Keratinocyte (primary cell): ENCODE measurements at regions not wholly inside any gene's neighbourhood (a gene's known extent, or its start where the extent isn't known, plus 50 kb on each side); places are given as distances from the start of the nearest gene placed in this dataset.

ENCODE experiments used
- DNase-seq: peaks from one replicate; pipeline ENCODE4 v3.0.0-alpha.2; 2011; ENCODE audit warnings: low read depth, missing footprints, low spot score
- FAIRE-seq: peaks from 2 replicates; lab custom pipeline; 2011; peaks lifted over from hg19 to GRCh38; lab: Jason Lieb, UNC
- H2AFZ ChIP-seq: 2 replicates; pipeline ENCODE4 v1.6.0; 2012; ENCODE audit warnings: low read length, control low read depth, inconsistent platforms; ENCODE audit not compliant: control insufficient read depth
- H3K27ac ChIP-seq: 2 replicates; pipeline ENCODE4 v1.5.1; 2011; ENCODE audit warnings: low read length; ENCODE audit not compliant: control insufficient read depth, insufficient read depth
- H3K27me3 ChIP-seq: 3 replicates; pipeline ENCODE4 v1.6.0; 2011; ENCODE audit warnings: low read length; ENCODE audit not compliant: control insufficient read depth, insufficient read depth; ENCODE audit errors: extremely low read depth
- H3K36me3 ChIP-seq, 2 experiments: 2 replicates in 1 of 2; 3 replicates in 1 of 2; pipeline ENCODE4 v1.5.1; 2011; ENCODE audit warnings: low read length in 2 of 2, mild to moderate bottlenecking in 1 of 2; ENCODE audit not compliant: control insufficient read depth in 2 of 2, insufficient read depth in 2 of 2; ENCODE audit errors: extremely low read depth in 1 of 2
- H3K4me1 ChIP-seq: 3 replicates; pipeline ENCODE4 v1.5.1; 2011; ENCODE audit warnings: low read length; ENCODE audit not compliant: control insufficient read depth, insufficient read depth; ENCODE audit errors: extremely low read depth
- H3K4me2 ChIP-seq: 3 replicates; pipeline ENCODE4 v1.6.0; 2011; ENCODE audit warnings: low read depth, low read length; ENCODE audit not compliant: control insufficient read depth, insufficient read depth; ENCODE audit errors: extremely low read depth
- H3K4me3 ChIP-seq, 3 experiments: fragments of 200-600 bp in 1 of 3; sonication (generic) in 1 of 3; 2 replicates in 2 of 3; 3 replicates in 1 of 3; pipeline ENCODE4 v1.5.1; 2011 to 2016; ENCODE audit warnings: low read length in 3 of 3, mild to moderate bottlenecking in 3 of 3, control low read depth in 2 of 3, inconsistent platforms in 1 of 3, low read depth in 1 of 3, mixed read lengths in 1 of 3, mixed run types in 1 of 3, moderate library complexity in 1 of 3; ENCODE audit not compliant: control insufficient read depth in 2 of 3, insufficient read depth in 2 of 3; ENCODE audit errors: extremely low read depth in 1 of 3
- H3K79me2 ChIP-seq: 2 replicates; pipeline ENCODE4 v1.6.0; 2012; ENCODE audit warnings: low read length; ENCODE audit not compliant: control insufficient read depth, insufficient read depth
- H3K9ac ChIP-seq: 3 replicates; pipeline ENCODE4 v1.6.0; 2011; ENCODE audit warnings: low read length; ENCODE audit not compliant: control insufficient read depth, insufficient read depth; ENCODE audit errors: extremely low read depth
- H3K9me1 ChIP-seq: 3 replicates; pipeline ENCODE4 v1.6.0; 2011; ENCODE audit warnings: low read length; ENCODE audit not compliant: control insufficient read depth, insufficient read depth; ENCODE audit errors: extremely low read depth
- H3K9me3 ChIP-seq: 2 replicates; pipeline ENCODE4 v1.5.1; 2012; ENCODE audit warnings: low read depth, low read length; ENCODE audit not compliant: control insufficient read depth
- H4K20me1 ChIP-seq: 3 replicates; pipeline ENCODE4 v1.6.0; 2011; ENCODE audit warnings: low read length; ENCODE audit not compliant: control insufficient read depth, insufficient read depth; ENCODE audit errors: extremely low read depth
- EZH2 ChIP-seq: IDR thresholded peaks from one replicate; pipeline ENCODE4 v1.6.1; 2012; ENCODE audit warnings: inconsistent platforms, mild to moderate bottlenecking, low read length, moderate library complexity
- dilution Hi-C: fragments of 300-500 bp; cut with MboI; formaldehyde crosslinking; loops from one replicate; pipeline ENCODE4 v1.7.0; 2020; ENCODE audit warnings: low sequenced_read_pairs; ENCODE audit not compliant: extremely low pct_ligation_motif_present
- TF ChIP-seq, protein P1 (sequence below), 3 experiments: IDR thresholded peaks in 1 of 3; conservative IDR thresholded peaks in 1 of 3; optimal IDR thresholded peaks in 1 of 3; 2 replicates in 2 of 3; 3 replicates in 1 of 3; pipeline versions ENCODE3 to v1.5.1; 2011; ENCODE audit warnings: low read length in 3 of 3, mild to moderate bottlenecking in 3 of 3, moderate library complexity in 2 of 3, control low read depth in 1 of 3, inconsistent platforms in 1 of 3; ENCODE audit not compliant: insufficient read depth in 2 of 3; ENCODE audit errors: extremely low read depth in 1 of 3

DNA sequence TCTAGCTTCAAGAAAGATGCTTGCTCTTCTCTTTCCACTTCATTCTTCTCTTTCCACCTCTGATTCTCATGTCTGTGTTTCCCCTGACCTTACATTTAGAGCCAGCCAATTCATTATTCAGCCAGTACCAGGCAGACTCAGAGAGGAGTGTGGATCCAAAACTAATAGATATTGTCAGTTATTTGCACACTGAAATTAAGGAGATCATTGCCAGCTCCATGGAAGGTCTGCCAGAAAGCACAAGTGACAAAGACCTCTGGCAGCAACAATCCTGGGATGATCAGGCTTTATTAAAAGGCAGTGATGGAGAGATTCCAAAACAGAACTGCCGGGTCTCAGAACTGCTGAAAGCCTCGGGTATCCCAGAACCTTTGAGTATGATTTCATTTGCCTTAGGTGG lies 749.4 kb downstream of the XPNPEP1 start:
- H3K4me3 ChIP-seq, result no peak overlapping the region
- DNase-seq (no peak), FAIRE-seq (no peak)
- H3K4me2 ChIP-seq, result no peak overlapping the region
- no peak overlapping the region for H2AFZ ChIP-seq
- no peaks in the 10 kb centered on the region for H3K27me3 ChIP-seq
- TF ChIP-seq, protein P1, sequence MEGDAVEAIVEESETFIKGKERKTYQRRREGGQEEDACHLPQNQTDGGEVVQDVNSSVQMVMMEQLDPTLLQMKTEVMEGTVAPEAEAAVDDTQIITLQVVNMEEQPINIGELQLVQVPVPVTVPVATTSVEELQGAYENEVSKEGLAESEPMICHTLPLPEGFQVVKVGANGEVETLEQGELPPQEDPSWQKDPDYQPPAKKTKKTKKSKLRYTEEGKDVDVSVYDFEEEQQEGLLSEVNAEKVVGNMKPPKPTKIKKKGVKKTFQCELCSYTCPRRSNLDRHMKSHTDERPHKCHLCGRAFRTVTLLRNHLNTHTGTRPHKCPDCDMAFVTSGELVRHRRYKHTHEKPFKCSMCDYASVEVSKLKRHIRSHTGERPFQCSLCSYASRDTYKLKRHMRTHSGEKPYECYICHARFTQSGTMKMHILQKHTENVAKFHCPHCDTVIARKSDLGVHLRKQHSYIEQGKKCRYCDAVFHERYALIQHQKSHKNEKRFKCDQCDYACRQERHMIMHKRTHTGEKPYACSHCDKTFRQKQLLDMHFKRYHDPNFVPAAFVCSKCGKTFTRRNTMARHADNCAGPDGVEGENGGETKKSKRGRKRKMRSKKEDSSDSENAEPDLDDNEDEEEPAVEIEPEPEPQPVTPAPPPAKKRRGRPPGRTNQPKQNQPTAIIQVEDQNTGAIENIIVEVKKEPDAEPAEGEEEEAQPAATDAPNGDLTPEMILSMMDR (optimal IDR thresholded peaks at IDR 0.05 in 1 of 3, IDR thresholded peaks at IDR 0.05 in 1 of 3, conservative IDR thresholded peaks at IDR 0.05 in 1 of 3; ENCODE audit: extremely low read depth in 1 of 3, insufficient read depth in 2 of 3, low read length in 3 of 3), result no peak
- TF ChIP-seq EZH2, result no peak
- dilution Hi-C loops, result no loop called here
- H3K36me3 ChIP-seq, result no peaks in the 10 kb centered on the region
- peaks cover 2% of the 10 kb centered on the region for H3K9me3 ChIP-seq
- H3K9ac ChIP-seq, result no peak overlapping the region
- no peak overlapping the region for H3K27ac ChIP-seq
- H3K4me1 ChIP-seq, result no peaks in the 10 kb centered on the region
- no peaks in the 10 kb centered on the region for H3K9me1 ChIP-seq
- no peaks in the 10 kb centered on the region for H4K20me1 ChIP-seq
- H3K79me2 ChIP-seq, result no peaks in the 10 kb centered on the region

DNA sequence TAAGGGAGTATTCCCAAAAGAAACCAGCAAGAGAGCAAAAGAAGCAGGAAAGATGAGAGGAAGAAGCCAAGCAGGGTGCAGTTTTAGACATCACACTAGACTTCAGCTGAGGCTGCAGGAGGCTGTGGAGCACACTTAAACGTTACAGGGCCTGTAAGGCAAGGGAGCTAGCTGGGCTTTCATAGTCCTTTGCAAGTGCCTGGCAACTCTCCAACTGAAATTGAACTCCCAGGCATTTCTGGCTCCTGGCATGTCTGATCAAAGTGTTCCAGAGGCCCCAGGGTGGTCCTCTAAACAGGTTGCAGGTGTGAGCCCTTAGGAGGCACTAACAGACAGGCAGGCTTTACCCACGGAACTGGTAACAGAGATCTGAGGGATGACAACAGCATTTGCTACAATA lies 750.2 kb downstream of the XPNPEP1 start:
- Histone ChIP-seq H3K9me3 (peaks cover 2% of the 10 kb centered on the region), H3K4me1 (no peaks in the 10 kb centered on the region), H2AFZ (no peak overlapping the region), H3K79me2 (no peaks in the 10 kb centered on the region), H3K9me1 (no peaks in the 10 kb centered on the region), H4K20me1 (no peaks in the 10 kb centered on the region), H3K27me3 (no peaks in the 10 kb centered on the region), H3K4me2 (no peak overlapping the region), H3K4me3 (no peak overlapping the region), H3K27ac (no peak overlapping the region), H3K9ac (no peak overlapping the region), H3K36me3 (no peaks in the 10 kb centered on the region)
- FAIRE-seq, result no peak
- no peak for DNase-seq
- TF ChIP-seq EZH2, result no peak
- TF ChIP-seq, protein P1 (optimal IDR thresholded peaks at IDR 0.05 in 1 of 3, IDR thresholded peaks at IDR 0.05 in 1 of 3, conservative IDR thresholded peaks at IDR 0.05 in 1 of 3; ENCODE audit: extremely low read depth in 1 of 3, insufficient read depth in 2 of 3, low read length in 3 of 3), result no peak
- dilution Hi-C loops, result no loop called here
